ENCODE measurements at regions not wholly inside any gene's neighbourhood (a gene's known extent, or its start where the extent isn't known, plus 50 kb on each side); places are given as distances from the start of the nearest gene placed in this dataset.

DNA sequence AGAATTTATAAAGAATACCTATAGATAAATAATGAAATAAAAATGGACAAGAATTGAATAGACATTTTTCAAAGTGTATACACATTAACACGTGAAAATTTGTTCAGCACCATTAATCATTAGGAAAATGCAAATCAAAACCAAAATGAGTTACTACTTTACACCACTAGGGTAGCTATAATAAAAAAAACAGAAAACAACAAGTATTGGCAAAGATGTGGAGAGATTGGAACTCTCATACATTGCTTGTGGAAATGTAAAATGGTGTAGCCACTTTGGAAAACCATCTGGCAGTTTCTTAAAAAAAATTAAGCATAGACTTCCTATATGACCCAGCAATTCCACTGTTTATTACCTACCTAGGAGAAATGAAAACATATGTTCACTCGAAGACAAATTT is 172.8 kb upstream of the P2RY1 start:
- TF ChIP-seq, protein P1, sequence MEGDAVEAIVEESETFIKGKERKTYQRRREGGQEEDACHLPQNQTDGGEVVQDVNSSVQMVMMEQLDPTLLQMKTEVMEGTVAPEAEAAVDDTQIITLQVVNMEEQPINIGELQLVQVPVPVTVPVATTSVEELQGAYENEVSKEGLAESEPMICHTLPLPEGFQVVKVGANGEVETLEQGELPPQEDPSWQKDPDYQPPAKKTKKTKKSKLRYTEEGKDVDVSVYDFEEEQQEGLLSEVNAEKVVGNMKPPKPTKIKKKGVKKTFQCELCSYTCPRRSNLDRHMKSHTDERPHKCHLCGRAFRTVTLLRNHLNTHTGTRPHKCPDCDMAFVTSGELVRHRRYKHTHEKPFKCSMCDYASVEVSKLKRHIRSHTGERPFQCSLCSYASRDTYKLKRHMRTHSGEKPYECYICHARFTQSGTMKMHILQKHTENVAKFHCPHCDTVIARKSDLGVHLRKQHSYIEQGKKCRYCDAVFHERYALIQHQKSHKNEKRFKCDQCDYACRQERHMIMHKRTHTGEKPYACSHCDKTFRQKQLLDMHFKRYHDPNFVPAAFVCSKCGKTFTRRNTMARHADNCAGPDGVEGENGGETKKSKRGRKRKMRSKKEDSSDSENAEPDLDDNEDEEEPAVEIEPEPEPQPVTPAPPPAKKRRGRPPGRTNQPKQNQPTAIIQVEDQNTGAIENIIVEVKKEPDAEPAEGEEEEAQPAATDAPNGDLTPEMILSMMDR (IDR thresholded peaks at IDR 0.05; ENCODE audit: low read depth, low read length) = no peak
- no peak for TF ChIP-seq MYC (IDR thresholded peaks at IDR 0.05; ENCODE audit: low read depth, low read length)

Measured in NB4 (cell line).